ENCODE measurements at regions not wholly inside any gene's neighbourhood (a gene's known extent, or its start where the extent isn't known, plus 50 kb on each side); places are given as distances from the start of the nearest gene placed in this dataset.

DNA sequence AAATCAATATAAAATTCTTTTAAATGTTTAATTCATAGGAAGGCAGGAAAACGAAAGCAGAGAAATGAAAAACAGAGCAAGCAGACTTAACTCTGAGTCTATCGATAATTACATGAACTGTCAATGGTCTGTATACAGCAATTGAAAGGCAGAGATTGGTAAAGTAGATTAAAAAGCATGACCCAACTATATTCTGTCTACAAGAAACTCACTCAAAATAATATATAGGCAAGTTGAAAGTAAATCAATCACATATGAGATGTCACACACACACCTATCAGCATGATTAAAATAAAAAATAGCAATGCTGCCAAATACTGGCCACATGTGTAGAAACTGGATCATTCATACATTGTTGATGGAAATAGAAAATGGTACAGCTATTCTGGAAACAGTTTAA is 136.4 kb upstream of the CYP1B1 start:
- Histone ChIP-seq H3K36me3 (ENCODE audit: insufficient read depth, low read length) (no peaks in the 10 kb centered on the region), H3K79me2 (replicated peaks; ENCODE audit: insufficient read depth, low read length) (no peaks in the 10 kb centered on the region), H3K9me3 (ENCODE audit: low read length) (no peaks in the 10 kb centered on the region), H3K27me3 (ENCODE audit: insufficient read depth, low read depth, low read length) (no peaks in the 10 kb centered on the region), H2AFZ (ENCODE audit: low read depth, low read length) (no peak overlapping the region), H3K4me2 (ENCODE audit: low read length) (no peak overlapping the region), H3K9me2 (ENCODE audit: insufficient read depth, low read length) (no peaks in the 10 kb centered on the region), H3K9ac (ENCODE audit: low read length) (no peak overlapping the region), H4K20me1 (ENCODE audit: insufficient read depth) (no peaks in the 10 kb centered on the region), H3F3A (ENCODE audit: insufficient read depth, low read length, poor library complexity, severe bottlenecking) (no peaks in the 10 kb centered on the region), H3K4me3 (ENCODE audit: low read length) (no peak overlapping the region), H3K27ac (ENCODE audit: low read length) (no peak overlapping the region)
- TF ChIP-seq MXI1 (conservative IDR thresholded peaks at IDR 0.05; ENCODE audit: poor library complexity, severe bottlenecking) (no peak), TAF1 (IDR thresholded peaks at IDR 0.05; ENCODE audit: low read depth) (no peak), EP300 (conservative IDR thresholded peaks at IDR 0.05; ENCODE audit: poor library complexity, severe bottlenecking) (no peak)
- TF ChIP-seq, protein P1, sequence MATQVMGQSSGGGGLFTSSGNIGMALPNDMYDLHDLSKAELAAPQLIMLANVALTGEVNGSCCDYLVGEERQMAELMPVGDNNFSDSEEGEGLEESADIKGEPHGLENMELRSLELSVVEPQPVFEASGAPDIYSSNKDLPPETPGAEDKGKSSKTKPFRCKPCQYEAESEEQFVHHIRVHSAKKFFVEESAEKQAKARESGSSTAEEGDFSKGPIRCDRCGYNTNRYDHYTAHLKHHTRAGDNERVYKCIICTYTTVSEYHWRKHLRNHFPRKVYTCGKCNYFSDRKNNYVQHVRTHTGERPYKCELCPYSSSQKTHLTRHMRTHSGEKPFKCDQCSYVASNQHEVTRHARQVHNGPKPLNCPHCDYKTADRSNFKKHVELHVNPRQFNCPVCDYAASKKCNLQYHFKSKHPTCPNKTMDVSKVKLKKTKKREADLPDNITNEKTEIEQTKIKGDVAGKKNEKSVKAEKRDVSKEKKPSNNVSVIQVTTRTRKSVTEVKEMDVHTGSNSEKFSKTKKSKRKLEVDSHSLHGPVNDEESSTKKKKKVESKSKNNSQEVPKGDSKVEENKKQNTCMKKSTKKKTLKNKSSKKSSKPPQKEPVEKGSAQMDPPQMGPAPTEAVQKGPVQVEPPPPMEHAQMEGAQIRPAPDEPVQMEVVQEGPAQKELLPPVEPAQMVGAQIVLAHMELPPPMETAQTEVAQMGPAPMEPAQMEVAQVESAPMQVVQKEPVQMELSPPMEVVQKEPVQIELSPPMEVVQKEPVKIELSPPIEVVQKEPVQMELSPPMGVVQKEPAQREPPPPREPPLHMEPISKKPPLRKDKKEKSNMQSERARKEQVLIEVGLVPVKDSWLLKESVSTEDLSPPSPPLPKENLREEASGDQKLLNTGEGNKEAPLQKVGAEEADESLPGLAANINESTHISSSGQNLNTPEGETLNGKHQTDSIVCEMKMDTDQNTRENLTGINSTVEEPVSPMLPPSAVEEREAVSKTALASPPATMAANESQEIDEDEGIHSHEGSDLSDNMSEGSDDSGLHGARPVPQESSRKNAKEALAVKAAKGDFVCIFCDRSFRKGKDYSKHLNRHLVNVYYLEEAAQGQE (IDR thresholded peaks at IDR 0.05; ENCODE audit: borderline replicate concordance), result no peak
- TF ChIP-seq, protein P2, sequence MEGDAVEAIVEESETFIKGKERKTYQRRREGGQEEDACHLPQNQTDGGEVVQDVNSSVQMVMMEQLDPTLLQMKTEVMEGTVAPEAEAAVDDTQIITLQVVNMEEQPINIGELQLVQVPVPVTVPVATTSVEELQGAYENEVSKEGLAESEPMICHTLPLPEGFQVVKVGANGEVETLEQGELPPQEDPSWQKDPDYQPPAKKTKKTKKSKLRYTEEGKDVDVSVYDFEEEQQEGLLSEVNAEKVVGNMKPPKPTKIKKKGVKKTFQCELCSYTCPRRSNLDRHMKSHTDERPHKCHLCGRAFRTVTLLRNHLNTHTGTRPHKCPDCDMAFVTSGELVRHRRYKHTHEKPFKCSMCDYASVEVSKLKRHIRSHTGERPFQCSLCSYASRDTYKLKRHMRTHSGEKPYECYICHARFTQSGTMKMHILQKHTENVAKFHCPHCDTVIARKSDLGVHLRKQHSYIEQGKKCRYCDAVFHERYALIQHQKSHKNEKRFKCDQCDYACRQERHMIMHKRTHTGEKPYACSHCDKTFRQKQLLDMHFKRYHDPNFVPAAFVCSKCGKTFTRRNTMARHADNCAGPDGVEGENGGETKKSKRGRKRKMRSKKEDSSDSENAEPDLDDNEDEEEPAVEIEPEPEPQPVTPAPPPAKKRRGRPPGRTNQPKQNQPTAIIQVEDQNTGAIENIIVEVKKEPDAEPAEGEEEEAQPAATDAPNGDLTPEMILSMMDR (IDR thresholded peaks at IDR 0.05; ENCODE audit: poor library complexity, severe bottlenecking), result no peak

DNA sequence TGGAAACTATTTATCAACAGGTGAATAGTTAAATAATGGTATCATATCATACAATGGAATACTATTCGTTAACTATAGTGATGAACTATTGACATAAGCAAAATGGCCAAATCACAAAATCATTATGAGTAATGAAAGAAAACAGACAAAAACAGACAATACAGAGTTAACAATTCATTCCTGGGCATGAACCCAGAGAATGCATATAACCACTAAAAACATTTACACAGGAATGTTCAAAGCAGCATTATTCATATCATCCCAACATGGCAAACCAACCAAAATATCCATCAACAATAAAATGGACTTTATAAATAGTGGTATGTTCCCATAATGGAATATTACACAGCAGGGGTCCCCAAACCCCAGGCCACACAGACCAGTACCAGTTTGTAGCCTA is 131.2 kb upstream of the CYP1B1 start:
- no peaks in the 10 kb centered on the region for H3K9me2 ChIP-seq (ENCODE audit: insufficient read depth, low read length)
- no peak overlapping the region for H3K4me3 ChIP-seq (ENCODE audit: low read length)
- no peaks in the 10 kb centered on the region for H3K27me3 ChIP-seq (ENCODE audit: insufficient read depth, low read depth, low read length)
- H3F3A ChIP-seq (ENCODE audit: insufficient read depth, low read length, poor library complexity, severe bottlenecking), result no peaks in the 10 kb centered on the region
- H3K4me2 ChIP-seq (ENCODE audit: low read length), result no peak overlapping the region
- no peaks in the 10 kb centered on the region for H3K36me3 ChIP-seq (ENCODE audit: insufficient read depth, low read length)
- no peak overlapping the region for H3K9ac ChIP-seq (ENCODE audit: low read length)
- H3K9me3 ChIP-seq (ENCODE audit: low read length), result no peaks in the 10 kb centered on the region
- no peak overlapping the region for H3K27ac ChIP-seq (ENCODE audit: low read length)
- H2AFZ ChIP-seq (ENCODE audit: low read depth, low read length), result no peak overlapping the region
- TF ChIP-seq MXI1 (conservative IDR thresholded peaks at IDR 0.05; ENCODE audit: poor library complexity, severe bottlenecking), result no peak
- no peak for TF ChIP-seq EP300 (conservative IDR thresholded peaks at IDR 0.05; ENCODE audit: poor library complexity, severe bottlenecking)
- no peak for TF ChIP-seq EZH2 (IDR thresholded peaks at IDR 0.05; ENCODE audit: borderline replicate concordance, insufficient read depth, low read length, poor library complexity, severe bottlenecking)
- TF ChIP-seq TAF1 (IDR thresholded peaks at IDR 0.05; ENCODE audit: low read depth), result no peak
- TF ChIP-seq, protein P2 (IDR thresholded peaks at IDR 0.05; ENCODE audit: poor library complexity, severe bottlenecking), result no peak
- TF ChIP-seq POLR2AphosphoS5 (IDR thresholded peaks at IDR 0.05), result no peak
- TF ChIP-seq, protein P1 (IDR thresholded peaks at IDR 0.05; ENCODE audit: borderline replicate concordance), result no peak
- TF ChIP-seq RAD21 (conservative IDR thresholded peaks at IDR 0.05), result no peak
- no peak for TF ChIP-seq SMC3 (conservative IDR thresholded peaks at IDR 0.05; ENCODE audit: poor library complexity)
- H4K20me1 ChIP-seq (ENCODE audit: insufficient read depth), result no peaks in the 10 kb centered on the region
- no peaks in the 10 kb centered on the region for H3K79me2 ChIP-seq (replicated peaks; ENCODE audit: insufficient read depth, low read length)
